HFFc6 (cell line): ENCODE measurements at regions not wholly inside any gene's neighbourhood (a gene's known extent, or its start where the extent isn't known, plus 50 kb on each side); places are given as distances from the start of the nearest gene placed in this dataset.

Experiments
- DNase-seq: peaks from one replicate; pipeline ENCODE4 v3.0.0-alpha.2; 2018
- H3K27ac Mint-ChIP-seq: 2 replicates; pipeline ENCODE4 v1.8.0; 2020; ENCODE audit warnings: mild to moderate bottlenecking, mixed read lengths
- H3K27me3 Mint-ChIP-seq: 2 replicates; pipeline ENCODE4 v1.8.0; 2021; ENCODE audit warnings: mild to moderate bottlenecking, moderate library complexity, mixed read lengths; ENCODE audit not compliant: insufficient read depth
- H3K36me3 Mint-ChIP-seq: 2 replicates; pipeline ENCODE4 v1.8.0; 2021; ENCODE audit warnings: low read depth, mixed read lengths
- H3K4me1 Mint-ChIP-seq: 2 replicates; pipeline ENCODE4 v1.8.0; 2020; ENCODE audit warnings: low read depth, mixed read lengths
- H3K4me3 Mint-ChIP-seq: 2 replicates; pipeline ENCODE4 v1.8.0; 2020; ENCODE audit warnings: mild to moderate bottlenecking, moderate library complexity, mixed read lengths
- H3K9me3 Mint-ChIP-seq: 2 replicates; pipeline ENCODE4 v1.8.0; 2020; ENCODE audit warnings: mild to moderate bottlenecking, mixed read lengths
- CTCF ChIP-seq: fragments of 200-600 bp; sonication (generic); IDR thresholded peaks from 2 replicates; pipeline ENCODE4 v1.5.0; 2021; ENCODE audit warnings: antibody characterized with exemption, mild to moderate bottlenecking

- Mint-ChIP-seq H3K27me3 (no peaks in the 10 kb centered on the region), H3K4me3 (no peak overlapping the region), H3K27ac (no peak overlapping the region), H3K9me3 (no peaks in the 10 kb centered on the region), H3K4me1 (peaks cover 24% of the 10 kb centered on the region), H3K36me3 (no peaks in the 10 kb centered on the region)
- TF ChIP-seq CTCF = no peak
- DNase-seq = no peak
These were observed 295.8 kb upstream of the DUSP10 start for GRCh38 chr1:222037720-222038119.

DNA sequence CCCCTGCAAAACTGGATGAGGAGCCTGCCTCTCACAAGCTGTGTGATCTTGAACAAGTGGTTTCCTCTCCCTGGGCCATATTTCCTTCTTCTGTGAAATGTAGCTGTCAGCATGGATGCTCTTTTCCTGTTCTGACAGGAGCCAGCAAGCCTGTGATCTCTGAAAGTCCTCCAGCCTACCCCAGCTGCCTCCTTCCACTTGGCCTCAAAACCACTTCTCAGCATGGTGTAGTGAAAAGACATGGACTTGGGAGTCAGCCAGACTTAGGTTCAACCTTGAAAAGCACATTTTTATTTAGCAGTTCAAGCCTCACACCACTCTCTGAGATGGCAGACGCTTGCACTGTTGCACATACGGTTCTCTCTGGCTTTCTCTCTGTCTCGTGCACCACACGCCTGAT lies 292.9 kb upstream of the DUSP10 start:
- Mint-ChIP-seq H3K27ac (no peak overlapping the region), H3K4me3 (no peak overlapping the region), H3K4me1 (peaks cover 13% of the 10 kb centered on the region), H3K27me3 (no peaks in the 10 kb centered on the region), H3K36me3 (no peaks in the 10 kb centered on the region), H3K9me3 (no peaks in the 10 kb centered on the region)
- no peak for TF ChIP-seq CTCF
- DNase-seq = no peak

DNA sequence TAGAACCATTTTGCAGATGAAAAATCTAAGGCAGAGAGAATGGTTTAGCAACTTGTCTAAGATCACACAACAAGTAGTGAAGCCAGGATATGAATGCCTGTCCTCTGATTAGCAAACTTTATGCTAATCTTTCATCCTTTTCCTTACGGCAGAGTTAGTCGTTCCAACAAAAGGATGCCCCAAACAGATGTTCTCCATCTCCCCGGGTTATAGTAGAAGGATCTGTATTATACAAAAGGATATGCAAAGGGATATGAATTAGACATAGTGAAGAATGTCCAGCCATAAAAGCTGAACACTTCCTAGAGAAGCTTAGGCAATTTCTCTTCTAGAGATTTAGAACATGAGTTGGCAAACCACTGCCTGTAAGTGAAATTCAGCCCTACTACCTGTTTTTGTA lies 291.6 kb upstream of the DUSP10 start:
- no peak for DNase-seq
- H3K4me1 Mint-ChIP-seq = peaks cover 13% of the 10 kb centered on the region
- H3K27me3 Mint-ChIP-seq = no peaks in the 10 kb centered on the region
- H3K27ac Mint-ChIP-seq = no peak overlapping the region
- no peaks in the 10 kb centered on the region for H3K36me3 Mint-ChIP-seq
- H3K4me3 Mint-ChIP-seq = no peak overlapping the region
- no peak for TF ChIP-seq CTCF
- no peaks in the 10 kb centered on the region for H3K9me3 Mint-ChIP-seq

DNA sequence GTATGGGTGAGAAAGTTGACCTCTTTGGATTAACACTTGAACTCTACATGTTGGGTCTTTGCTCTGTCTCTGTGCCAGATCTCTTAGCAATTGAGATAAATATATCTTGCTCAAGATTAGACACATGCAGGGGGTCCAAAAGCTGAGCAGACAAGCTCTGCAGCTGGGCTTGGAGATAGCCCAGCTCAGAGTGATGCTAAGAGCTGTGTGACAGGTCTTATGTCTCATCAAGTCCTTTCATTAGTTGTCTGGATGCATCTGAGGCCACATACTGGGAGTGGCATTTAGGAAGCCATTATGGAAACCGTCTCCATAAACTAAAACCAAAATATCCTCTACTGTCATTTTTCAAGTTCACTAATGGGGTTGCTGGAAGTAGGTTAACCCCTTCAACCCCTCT lies 289.4 kb upstream of the DUSP10 start:
- H3K36me3 Mint-ChIP-seq = no peaks in the 10 kb centered on the region
- no peak for DNase-seq
- H3K4me1 Mint-ChIP-seq = no peaks in the 10 kb centered on the region
- no peak overlapping the region for H3K27ac Mint-ChIP-seq
- no peaks in the 10 kb centered on the region for H3K27me3 Mint-ChIP-seq
- H3K4me3 Mint-ChIP-seq = no peak overlapping the region
- no peak for TF ChIP-seq CTCF
- H3K9me3 Mint-ChIP-seq = no peaks in the 10 kb centered on the region

DNA sequence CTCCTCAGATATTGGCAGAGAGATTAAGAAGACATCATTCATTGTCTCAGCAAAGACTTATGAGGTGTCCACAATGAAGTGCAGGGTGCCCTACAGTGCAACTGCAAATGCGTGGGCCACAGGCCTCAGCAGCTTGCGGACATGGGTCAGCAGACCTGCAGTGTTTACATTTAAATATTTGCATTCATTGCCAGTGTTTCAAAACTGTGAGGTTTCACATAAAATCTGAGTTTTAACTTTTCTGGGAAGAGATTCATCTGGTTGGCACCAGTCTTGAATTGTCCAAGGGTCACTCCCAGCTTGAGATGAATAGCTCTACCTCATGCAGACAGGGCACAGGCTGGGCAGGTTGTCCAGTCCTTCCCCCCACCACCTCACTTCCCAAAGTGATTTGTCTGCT lies 286.8 kb upstream of the DUSP10 start:
- Mint-ChIP-seq H3K36me3 (no peaks in the 10 kb centered on the region), H3K4me3 (no peak overlapping the region)
- DNase-seq = no peak

More for the DNA sequence above, 286.8 kb upstream of the DUSP10 start:
- Mint-ChIP-seq H3K27me3 (no peaks in the 10 kb centered on the region; the same call in 1 of the 2 replicates), H3K4me1 (no peaks in the 10 kb centered on the region), H3K27ac (no peak overlapping the region), H3K9me3 (no peaks in the 10 kb centered on the region)
- no peak for TF ChIP-seq CTCF
